Esophagus squamous epithelium (tissue), 5 donors: ENCODE measurements at regions not wholly inside any gene's neighbourhood (a gene's known extent, or its start where the extent isn't known, plus 50 kb on each side); places are given as distances from the start of the nearest gene placed in this dataset.
"Not testable (repeated sequence)": the region's sequence is repeated elsewhere in the genome, so short reads cannot be mapped to it uniquely, and the experiment has no call there.

Experiments used
- DNase-seq: peaks from one replicate; lab custom pipeline; 2025; lab: John Stamatoyannopoulos, UW
- H3K27ac ChIP-seq, 4 donors: fragments of 200-600 bp; sonication (generic); one replicate each; pipeline ENCODE4 v1.5.1; 2016 to 2019; ENCODE audit warnings: mild to moderate bottlenecking in 1 of 4
- H3K27me3 ChIP-seq, 4 donors: fragments of 200-600 bp; sonication (generic); 1 replicate in 3 of 4; 2 replicates in 1 of 4; pipeline versions ENCODE4 v1.5.1 to v1.6.0; 2017 to 2021; ENCODE audit warnings: antibody characterized with exemption in 1 of 4
- H3K36me3 ChIP-seq, 3 donors: fragments of 200-600 bp; sonication (generic); one replicate each; pipeline ENCODE4 v1.5.1; 2016 to 2019
- H3K4me1 ChIP-seq, 3 donors: fragments of 200-600 bp; sonication (generic); one replicate each; pipeline ENCODE4 v1.5.1; 2017 to 2019
- H3K4me3 ChIP-seq, 4 donors: fragments of 200-600 bp; sonication (generic); 1 replicate in 3 of 4; 2 replicates in 1 of 4; pipeline ENCODE4 v1.5.1; 2016 to 2019; ENCODE audit warnings: mild to moderate bottlenecking in 2 of 4, moderate library complexity in 1 of 4
- H3K9me3 ChIP-seq, 3 donors: fragments of 200-600 bp; sonication (generic); one replicate each; pipeline ENCODE4 v1.5.1; 2016 to 2019
- CTCF ChIP-seq, 6 experiments: fragments of 450-650 bp in 4 of 6; fragments of 200-600 bp in 2 of 6; sonication (generic) in 2 of 6; IDR thresholded peaks; one replicate each; pipeline ENCODE4 v1.5.1; 2016 to 2019; ENCODE audit warnings: antibody characterized with exemption in 6 of 6, mild to moderate bottlenecking in 4 of 6, moderate library complexity in 4 of 6
- POLR2A ChIP-seq, 4 donors: fragments of 450-650 bp; IDR thresholded peaks; one replicate each; pipeline ENCODE4 v1.6.1; 2017; ENCODE audit warnings: antibody characterized with exemption in 4 of 4, mild to moderate bottlenecking in 4 of 4, moderate library complexity in 3 of 4
- WGBS, 2 donors: methylation state at CpG; one replicate each; pipeline ENCODE4 v1.1.5; 2018; 5-methylcytosine and 5-hydroxymethylcytosine counted together
- intact Hi-C: fragments of 100-400 bp; cut with DNase I; formaldehyde crosslinking; loops from one replicate; pipeline ENCODE4 v1.15.0; 2022
- donor health status: DM: yes; HTN: yes; CAD: no.

DNA sequence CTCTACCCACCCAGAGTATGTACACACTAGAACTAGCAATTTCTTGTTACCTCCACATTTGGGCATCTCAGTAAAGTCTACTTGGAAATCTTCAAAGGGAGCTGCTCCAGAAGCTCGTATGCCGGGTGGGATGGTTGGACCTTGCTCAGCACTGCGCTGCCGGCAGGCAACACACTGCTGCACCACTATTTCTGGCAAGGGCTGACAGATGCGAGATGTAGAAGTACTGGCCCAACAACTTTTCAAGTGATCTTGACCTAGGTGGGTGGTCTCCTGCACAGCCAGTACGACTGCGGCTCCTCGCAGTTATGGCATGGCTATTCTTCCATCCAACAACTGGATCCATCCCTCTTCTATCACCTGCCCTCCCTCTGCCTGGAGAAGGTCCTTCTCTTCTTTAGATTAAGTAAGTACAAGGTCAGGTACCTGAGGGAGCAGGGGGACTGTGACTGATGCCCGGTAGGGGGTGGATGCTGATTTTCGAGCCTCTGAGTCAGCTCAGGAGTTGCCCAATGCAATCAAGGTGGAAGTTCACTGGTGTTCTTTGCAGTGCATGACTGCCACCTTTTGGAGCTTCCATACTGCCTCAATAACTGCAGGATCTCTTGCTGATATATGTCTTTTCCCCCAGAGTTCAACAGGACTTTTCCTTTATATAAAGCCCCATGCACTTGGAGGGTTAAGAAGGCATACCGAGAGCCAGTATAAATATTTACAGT lies 100.4 kb upstream of the SLC1A4 start:
- Histone ChIP-seq H3K4me1 (no peaks in the 10 kb centered on the region), H3K36me3 (no peaks in the 10 kb centered on the region), H3K27ac (no peak overlapping the region), H3K27me3 (no peaks in the 10 kb centered on the region), H3K4me3 (no peak overlapping the region), H3K9me3 (no peaks in the 10 kb centered on the region)
- no peak for DNase-seq
- no peak for TF ChIP-seq POLR2A (IDR thresholded peaks at IDR 0.05)
- peak in 5 of 6 experiments; percentile 33 to 81 (median 44) for TF ChIP-seq CTCF (IDR thresholded peaks at IDR 0.05)
- 72% methylated on average over 10 to 11 of the region's 11 CpGs for WGBS, 2 donors
- intact Hi-C loops: no loop called here

- H3K27me3 ChIP-seq: no peaks in the 10 kb centered on the region
- DNase-seq: no peak
- H3K9me3 ChIP-seq: no peaks in the 10 kb centered on the region
- H3K4me1 ChIP-seq: no peaks in the 10 kb centered on the region
- no peaks in the 10 kb centered on the region for H3K36me3 ChIP-seq
- H3K27ac ChIP-seq: no peak overlapping the region
- H3K4me3 ChIP-seq: no peak overlapping the region
- TF ChIP-seq CTCF (IDR thresholded peaks at IDR 0.05) (no peak), POLR2A (IDR thresholded peaks at IDR 0.05) (no peak)
- intact Hi-C loops: no loop called here
- WGBS, 2 donors: 53 to 58% methylated on average over 4 of the region's 4 CpGs
These were observed 99.4 kb upstream of the SLC1A4 start for GRCh38 chr2:64889803-64890202.

DNA sequence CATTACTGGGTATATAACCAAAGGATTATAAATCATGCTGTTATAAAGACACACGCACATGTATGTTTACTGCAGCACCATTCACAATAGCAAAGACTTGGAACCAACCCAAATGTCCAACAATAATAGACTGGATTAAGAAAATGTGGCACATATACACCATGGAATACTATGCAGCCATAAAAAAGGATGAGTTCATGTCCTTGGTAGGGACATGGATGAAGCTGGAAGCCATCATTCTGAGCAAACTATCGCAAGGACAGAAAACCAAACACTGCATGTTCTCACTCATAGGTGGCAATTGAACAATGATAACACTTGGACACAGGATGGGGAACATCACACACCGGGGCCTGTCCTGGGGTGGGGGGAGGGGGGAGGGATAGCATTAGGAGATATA lies 92.6 kb upstream of the SLC1A4 start:
- H3K4me1 ChIP-seq, H3K27me3 ChIP-seq, H3K36me3 ChIP-seq, H3K27ac ChIP-seq, intact Hi-C loops, DNase-seq, H3K4me3 ChIP-seq, H3K9me3 ChIP-seq: not testable (repeated sequence)
- WGBS, 2 donors: 73 to 85% methylated on average over 2 to 3 of the region's 3 CpGs

DNA sequence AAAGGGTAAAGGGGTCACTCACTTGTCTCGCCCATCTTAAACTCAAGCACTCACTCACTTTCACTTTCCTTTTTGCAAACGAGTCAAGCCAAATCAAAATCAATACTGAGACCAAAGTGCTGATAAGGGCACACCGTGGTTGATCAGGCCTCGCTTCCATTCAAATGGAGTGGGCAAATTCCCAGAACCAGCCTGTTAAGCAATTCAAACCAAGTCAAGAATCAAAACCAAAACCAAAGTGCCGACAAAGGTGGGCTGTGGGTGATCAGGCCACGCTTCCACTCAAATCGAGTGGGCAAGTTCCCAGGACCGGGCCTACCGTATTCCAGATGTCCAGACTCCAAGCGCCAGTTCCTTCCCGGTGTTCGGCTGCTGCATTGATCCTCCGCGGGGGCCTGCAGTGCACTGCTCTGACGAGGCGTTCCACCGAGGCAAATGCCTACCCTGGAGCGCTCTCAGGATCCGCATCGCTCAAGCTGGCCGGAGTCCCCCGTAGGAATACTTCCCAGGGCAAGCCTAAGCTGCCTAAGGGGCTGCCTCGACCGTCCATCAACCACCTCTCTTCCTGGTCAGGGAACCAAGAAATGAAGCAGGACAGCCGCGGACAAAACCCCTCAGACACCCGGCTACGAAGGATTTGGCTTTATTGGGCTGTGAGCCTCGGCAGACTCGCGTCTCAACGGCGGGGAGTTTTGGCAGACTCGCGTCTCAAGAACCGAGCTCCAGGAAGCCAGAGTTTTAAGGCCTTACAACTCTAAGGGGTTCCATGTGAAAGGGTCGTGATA lies 89.9 kb upstream of the SLC1A4 start:
- WGBS, 2 donors: 85 to 88% methylated on average over 20 to 30 of the region's 37 CpGs
- TF ChIP-seq POLR2A (IDR thresholded peaks at IDR 0.05): no peak
- TF ChIP-seq CTCF (IDR thresholded peaks at IDR 0.05): no peak
- peaks cover 6 to 7% (median 7%) of the 10 kb centered on the region in 3 donors for H3K4me1 ChIP-seq
- no peak overlapping the region for H3K27ac ChIP-seq
- intact Hi-C loops: no loop called here
- no peak for DNase-seq
- H3K36me3 ChIP-seq: no peaks in the 10 kb centered on the region
- no peaks in the 10 kb centered on the region for H3K9me3 ChIP-seq
- H3K4me3 ChIP-seq: no peak overlapping the region
- no peaks in the 10 kb centered on the region for H3K27me3 ChIP-seq

DNA sequence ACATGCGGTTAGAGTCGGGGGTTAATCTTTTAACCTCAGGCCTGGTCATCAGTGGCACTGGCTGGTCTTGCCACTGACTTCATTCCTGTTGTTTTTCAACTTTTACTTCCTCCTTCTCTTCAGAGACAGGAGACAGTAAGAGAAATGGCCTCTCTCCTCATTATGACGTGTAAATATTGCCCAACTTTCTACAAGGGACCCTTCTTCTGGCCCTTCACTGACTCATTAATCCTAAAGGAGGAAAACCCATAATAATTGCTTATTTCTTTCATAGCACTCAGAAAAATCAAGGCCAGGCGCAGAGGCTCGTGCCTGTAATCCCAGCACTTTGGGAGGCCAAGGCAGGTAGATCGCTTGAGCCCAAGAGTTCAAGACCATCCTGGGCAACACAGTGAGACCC lies 89.3 kb upstream of the SLC1A4 start:
- H3K4me3 ChIP-seq, DNase-seq, H3K27me3 ChIP-seq, H3K9me3 ChIP-seq, H3K27ac ChIP-seq, H3K36me3 ChIP-seq, intact Hi-C loops: not testable (repeated sequence)
- peaks cover 12 to 13% (median 13%) of the 10 kb centered on the region in 3 donors for H3K4me1 ChIP-seq
- 92 to 93% methylated on average over 5 to 6 of the region's 6 CpGs for WGBS, 2 donors
